HPDE6-E6E7 (cell line): ENCODE measurements at regions not wholly inside any gene's neighbourhood (a gene's known extent, or its start where the extent isn't known, plus 50 kb on each side); places are given as distances from the start of the nearest gene placed in this dataset.

Source experiments
- DNase-seq: peaks from one replicate; pipeline ENCODE4 v3.0.0; 2011; ENCODE audit warnings: missing footprints; ENCODE audit errors: extremely low spot score

- DNase-seq, result no peak
These were observed 92.7 kb upstream of the ST6GAL2 start for GRCh38 chr2:106978647-106979046.

GRCh38 chr2:106981491-106981890, 95.5 kb upstream of the ST6GAL2 start:
- no peak for DNase-seq

GRCh38 chr2:106982350-106982749, 96.4 kb upstream of the ST6GAL2 start:
- DNase-seq, result no peak

GRCh38 chr2:106983305-106983704, 97.3 kb upstream of the ST6GAL2 start:
- no peak for DNase-seq

GRCh38 chr2:106988361-106988760, 102.4 kb upstream of the ST6GAL2 start:
- DNase-seq, result no peak

- no peak for DNase-seq
These were observed 104.3 kb upstream of the ST6GAL2 start for GRCh38 chr2:106990297-106990696.

GRCh38 chr2:106991866-106992265, 105.9 kb upstream of the ST6GAL2 start:
- no peak for DNase-seq

- DNase-seq, result no peak
These were observed 109.6 kb upstream of the ST6GAL2 start for GRCh38 chr2:106995556-106995955.

- no peak for DNase-seq
These were observed 110.3 kb upstream of the ST6GAL2 start for GRCh38 chr2:106996171-106996769.

GRCh38 chr2:106997204-106997603, 111.2 kb upstream of the ST6GAL2 start:
- DNase-seq, result no peak

GRCh38 chr2:107001062-107001461, 115.1 kb upstream of the ST6GAL2 start:
- no peak for DNase-seq

GRCh38 chr2:107001551-107001950, 115.6 kb upstream of the ST6GAL2 start:
- no peak for DNase-seq

- no peak for DNase-seq
These were observed 116.2 kb upstream of the ST6GAL2 start for GRCh38 chr2:107001964-107002696.

- DNase-seq, result no peak
These were observed 116.8 kb upstream of the ST6GAL2 start for GRCh38 chr2:107002735-107003134.

- DNase-seq, result no peak
These were observed 119.9 kb upstream of the ST6GAL2 start for GRCh38 chr2:107005853-107006252.

GRCh38 chr2:107006836-107007235, 120.9 kb upstream of the ST6GAL2 start:
- no peak for DNase-seq

GRCh38 chr2:107007927-107008326, 122.0 kb upstream of the ST6GAL2 start:
- DNase-seq, result no peak

- DNase-seq, result no peak
These were observed 122.9 kb upstream of the ST6GAL2 start for GRCh38 chr2:107008843-107009242.

- no peak for DNase-seq
These were observed 123.3 kb upstream of the ST6GAL2 start for GRCh38 chr2:107009275-107009674.

- DNase-seq, result no peak
These were observed 126.8 kb upstream of the ST6GAL2 start for GRCh38 chr2:107012714-107013306.

GRCh38 chr2:107013884-107014283, 127.9 kb upstream of the ST6GAL2 start:
- DNase-seq, result no peak

- no peak for DNase-seq
These were observed 132.4 kb upstream of the ST6GAL2 start for GRCh38 chr2:107018366-107018765.

GRCh38 chr2:107020392-107020791, 134.4 kb upstream of the ST6GAL2 start:
- no peak for DNase-seq
